ENCODE measurements at regions not wholly inside any gene's neighbourhood (a gene's known extent, or its start where the extent isn't known, plus 50 kb on each side); places are given as distances from the start of the nearest gene placed in this dataset.
A peak's percentile ranks its signal among the peaks of the same experiment; 100 is the strongest.

- TF ChIP-seq YY1 (IDR thresholded peaks at IDR 0.05; ENCODE audit: insufficient read depth, insufficient replicate concordance, low read depth, low read length) (no peak), HHEX (CRISPR knock-in tag; IDR thresholded peaks at IDR 0.05) (no peak), ZNF138 (CRISPR knock-in tag; IDR thresholded peaks at IDR 0.05; ENCODE audit: low read depth) (no peak), SP5 (CRISPR knock-in tag; IDR thresholded peaks at IDR 0.05; ENCODE audit: borderline replicate concordance, low read depth) (peak; percentile 59; the same call in 1 of the 2 replicates), IRF2 (CRISPR knock-in tag; IDR thresholded peaks at IDR 0.05) (no peak), RBM22 (optimal IDR thresholded peaks at IDR 0.05; ENCODE audit: low read length) (no peak), PBX2 (CRISPR knock-in tag; IDR thresholded peaks at IDR 0.05) (no peak), FOXP1 (IDR thresholded peaks at IDR 0.05) (no peak), FOXP1 (CRISPR knock-in tag; IDR thresholded peaks at IDR 0.05) (no peak), ZNF740 (CRISPR knock-in tag; IDR thresholded peaks at IDR 0.05) (no peak), KDM2A (CRISPR knock-in tag; IDR thresholded peaks at IDR 0.05; ENCODE audit: borderline replicate concordance, low read depth) (no peak), XRCC5 (optimal IDR thresholded peaks at IDR 0.05; ENCODE audit: low read length) (peak; percentile 25), ZNF121 (CRISPR knock-in tag; IDR thresholded peaks at IDR 0.05) (no peak), ZNF263 (CRISPR knock-in tag; IDR thresholded peaks at IDR 0.05) (no peak), CEBPZ (IDR thresholded peaks at IDR 0.05; ENCODE audit: low read length) (no peak), ZNF281 (CRISPR knock-in tag; IDR thresholded peaks at IDR 0.05; ENCODE audit: borderline replicate concordance) (peak; percentile 39; the same call in 1 of the 2 replicates), GFI1 (CRISPR knock-in tag; IDR thresholded peaks at IDR 0.05; ENCODE audit: borderline replicate concordance) (no peak)
Measured at GRCh38 chr9:13791816-13792215, 512.3 kb upstream of the MPDZ start (continued).
